Breast epithelium (tissue), 3 donors: ENCODE measurements at regions not wholly inside any gene's neighbourhood (a gene's known extent, or its start where the extent isn't known, plus 50 kb on each side); places are given as distances from the start of the nearest gene placed in this dataset.

Source experiments
- CTCF ChIP-seq, 3 donors: fragments of 450-650 bp; IDR thresholded peaks; one replicate each; pipeline ENCODE4 v1.5.1; 2016 to 2017; ENCODE audit warnings: antibody characterized with exemption in 3 of 3, mild to moderate bottlenecking in 3 of 3, moderate library complexity in 3 of 3
- POLR2A ChIP-seq: fragments of 450-650 bp; IDR thresholded peaks from one replicate; pipeline ENCODE4 v1.6.1; 2016; ENCODE audit warnings: antibody characterized with exemption, mild to moderate bottlenecking, moderate library complexity
- POLR2AphosphoS5 ChIP-seq, 3 donors: sonication (generic); formaldehyde crosslinking; IDR thresholded peaks; one replicate each; pipeline ENCODE4 v1.6.1; 2017; ENCODE audit warnings: antibody characterized with exemption in 3 of 3

- TF ChIP-seq CTCF (IDR thresholded peaks at IDR 0.05): no peak
- no peak for TF ChIP-seq POLR2AphosphoS5 (IDR thresholded peaks at IDR 0.05)
- no peak for TF ChIP-seq POLR2A
These were observed 104.9 kb downstream of the HS3ST1 start for GRCh38 chr4:11323771-11324170.
